Astrocyte of the cerebellum (primary cell): ENCODE measurements at regions not wholly inside any gene's neighbourhood (a gene's known extent, or its start where the extent isn't known, plus 50 kb on each side); places are given as distances from the start of the nearest gene placed in this dataset.
"Not testable (repeated sequence)": the region's sequence is repeated elsewhere in the genome, so short reads cannot be mapped to it uniquely, and the experiment has no call there.

Experiments
- DNase-seq: peaks from one replicate; pipeline ENCODE4 v3.0.0-alpha.2; 2011; ENCODE audit warnings: low read depth
- H3K4me3 ChIP-seq: 2 replicates; pipeline ENCODE4 v1.5.1; 2011; ENCODE audit warnings: mild to moderate bottlenecking, low read depth, low read length, moderate library complexity
- in situ Hi-C: cut with HindIII; loops from 2 replicates; pipeline ENCODE4 v1.10.0; 2017; ENCODE audit warnings: low sequenced_read_pairs
- TF ChIP-seq, protein P1 (sequence below): IDR thresholded peaks from 2 replicates; pipeline ENCODE4 v1.5.1; 2012; ENCODE audit warnings: low read length, low read depth, moderate library complexity, mild to moderate bottlenecking; ENCODE audit errors: missing control alignments

DNA sequence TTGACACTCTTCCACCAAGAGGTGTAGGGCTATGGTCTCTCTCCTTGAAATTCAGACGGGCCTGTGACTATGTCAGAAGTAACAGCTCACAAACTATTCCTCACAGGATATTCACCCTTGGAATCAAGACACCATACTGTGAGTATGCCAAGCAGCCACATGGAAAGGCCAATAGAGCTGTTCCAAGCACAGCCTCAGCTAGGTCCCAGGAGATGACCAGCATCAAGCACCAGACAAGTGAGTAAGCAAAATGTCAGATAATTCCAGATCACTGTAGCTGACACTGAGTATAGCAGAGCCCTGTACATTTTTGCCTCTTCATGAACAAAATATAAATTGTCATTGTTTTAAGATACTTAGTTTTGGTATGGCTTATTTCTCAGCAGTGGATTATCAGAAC, 88.1 kb upstream of the KCND2 start:
- H3K4me3 ChIP-seq, result no peak overlapping the region
- TF ChIP-seq, protein P1, sequence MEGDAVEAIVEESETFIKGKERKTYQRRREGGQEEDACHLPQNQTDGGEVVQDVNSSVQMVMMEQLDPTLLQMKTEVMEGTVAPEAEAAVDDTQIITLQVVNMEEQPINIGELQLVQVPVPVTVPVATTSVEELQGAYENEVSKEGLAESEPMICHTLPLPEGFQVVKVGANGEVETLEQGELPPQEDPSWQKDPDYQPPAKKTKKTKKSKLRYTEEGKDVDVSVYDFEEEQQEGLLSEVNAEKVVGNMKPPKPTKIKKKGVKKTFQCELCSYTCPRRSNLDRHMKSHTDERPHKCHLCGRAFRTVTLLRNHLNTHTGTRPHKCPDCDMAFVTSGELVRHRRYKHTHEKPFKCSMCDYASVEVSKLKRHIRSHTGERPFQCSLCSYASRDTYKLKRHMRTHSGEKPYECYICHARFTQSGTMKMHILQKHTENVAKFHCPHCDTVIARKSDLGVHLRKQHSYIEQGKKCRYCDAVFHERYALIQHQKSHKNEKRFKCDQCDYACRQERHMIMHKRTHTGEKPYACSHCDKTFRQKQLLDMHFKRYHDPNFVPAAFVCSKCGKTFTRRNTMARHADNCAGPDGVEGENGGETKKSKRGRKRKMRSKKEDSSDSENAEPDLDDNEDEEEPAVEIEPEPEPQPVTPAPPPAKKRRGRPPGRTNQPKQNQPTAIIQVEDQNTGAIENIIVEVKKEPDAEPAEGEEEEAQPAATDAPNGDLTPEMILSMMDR, result no peak
- DNase-seq, result no peak
- in situ Hi-C loops, result no loop called here

DNA sequence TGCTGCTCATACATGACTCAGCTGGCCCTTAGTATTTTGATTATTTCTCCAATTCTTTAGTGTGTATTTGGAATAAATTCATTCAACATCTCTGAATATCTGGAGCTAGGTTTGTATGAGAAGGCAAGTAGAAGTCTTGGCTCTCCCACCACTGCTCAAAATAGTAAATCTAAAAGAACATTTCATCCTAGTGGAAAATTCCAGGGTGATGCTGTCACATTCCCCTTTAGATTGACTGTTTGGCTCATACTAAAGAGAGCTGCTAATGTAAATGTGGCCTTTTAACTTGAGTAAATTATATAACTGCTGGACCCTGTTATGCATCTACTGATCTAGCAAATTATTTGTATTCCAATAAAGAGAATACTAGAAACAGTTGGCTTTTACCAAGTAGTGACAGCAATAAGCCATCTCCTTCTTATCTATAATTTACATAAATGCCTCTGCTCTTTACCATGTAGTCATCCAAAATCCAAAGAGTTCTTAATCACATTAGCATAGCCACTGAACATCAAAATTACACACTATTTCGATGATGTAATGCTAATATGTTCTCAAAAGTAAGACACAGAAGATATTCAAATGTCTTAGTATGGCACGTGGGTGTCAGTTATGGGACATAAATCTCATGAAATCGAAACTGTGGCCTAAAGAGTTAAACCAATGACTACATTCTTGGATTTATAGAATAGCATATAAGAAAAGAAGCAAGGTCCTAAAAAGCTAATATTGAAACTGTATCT, 86.9 kb upstream of the KCND2 start:
- H3K4me3 ChIP-seq, result no peak overlapping the region
- no peak for DNase-seq
- TF ChIP-seq, protein P1, result no peak
- in situ Hi-C loops, result no loop called here

DNA sequence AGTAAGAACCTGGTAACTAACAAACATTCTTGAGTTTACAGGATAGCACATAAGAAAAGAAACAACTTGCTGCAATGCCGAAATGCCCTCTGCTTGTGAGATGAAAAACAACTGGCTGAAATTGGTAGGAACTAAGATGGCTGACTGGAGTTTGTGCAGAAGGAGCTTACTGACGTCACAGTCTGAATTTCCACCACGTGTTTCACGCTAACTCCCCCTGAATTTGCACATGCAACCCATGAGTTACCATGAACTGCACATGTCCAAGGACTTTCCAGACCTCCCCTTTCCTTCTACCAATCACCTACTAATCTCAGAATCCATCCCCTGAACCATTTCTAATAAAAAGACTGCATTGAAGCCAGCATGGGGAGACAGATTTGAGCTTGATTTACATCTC, 86.3 kb upstream of the KCND2 start:
- TF ChIP-seq, protein P1, result no peak
- no peak overlapping the region for H3K4me3 ChIP-seq
- in situ Hi-C loops, result no loop called here
- no peak for DNase-seq

- TF ChIP-seq, protein P1, result no peak
- no peak overlapping the region for H3K4me3 ChIP-seq
- in situ Hi-C loops, result no loop called here
- DNase-seq, result no peak
Observed at GRCh38 chr7:120189623-120190022, 83.4 kb upstream of the KCND2 start.

DNA sequence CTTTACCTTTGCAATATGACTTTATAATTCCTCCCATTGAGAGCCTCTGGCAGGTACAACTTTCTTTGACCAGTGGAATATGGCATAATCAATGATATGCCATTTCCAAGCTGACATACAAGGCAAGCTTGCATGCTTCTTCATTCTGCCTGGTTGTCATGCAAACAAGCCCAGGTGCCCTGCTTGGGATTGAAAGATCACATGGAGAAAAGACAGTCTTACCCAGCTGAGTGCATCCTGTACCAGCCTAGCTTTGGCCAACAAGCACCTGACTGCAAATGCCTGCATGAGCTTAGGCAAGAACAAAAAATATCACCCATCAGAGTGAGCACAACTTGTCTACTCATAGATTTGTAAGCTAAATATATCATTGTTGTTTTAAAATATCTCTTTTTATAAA, 82.9 kb upstream of the KCND2 start:
- TF ChIP-seq, protein P1, result no peak
- in situ Hi-C loops, result no loop called here
- no peak for DNase-seq
- no peak overlapping the region for H3K4me3 ChIP-seq

GRCh38 chr7:120190566-120190965, 82.4 kb upstream of the KCND2 start:
- in situ Hi-C loops, result no loop called here
- TF ChIP-seq, protein P1, result no peak
- no peak overlapping the region for H3K4me3 ChIP-seq

GRCh38 chr7:120191423-120191822, 81.6 kb upstream of the KCND2 start:
- H3K4me3 ChIP-seq, DNase-seq, in situ Hi-C loops: not testable (repeated sequence)

More at GRCh38 chr7:120190566-120190965, 82.4 kb upstream of the KCND2 start:
- no peak for DNase-seq
